Stimulated activated naive CD4-positive, alpha-beta T cell (primary cell): ENCODE measurements at regions not wholly inside any gene's neighbourhood (a gene's known extent, or its start where the extent isn't known, plus 50 kb on each side); places are given as distances from the start of the nearest gene placed in this dataset.
"Not testable (repeated sequence)": the region's sequence is repeated elsewhere in the genome, so short reads cannot be mapped to it uniquely, and the experiment has no call there.

Experiments
- DNase-seq, 6 experiments: peaks; one replicate each; lab custom pipeline; 2025; lab: John Stamatoyannopoulos, UW

DNA sequence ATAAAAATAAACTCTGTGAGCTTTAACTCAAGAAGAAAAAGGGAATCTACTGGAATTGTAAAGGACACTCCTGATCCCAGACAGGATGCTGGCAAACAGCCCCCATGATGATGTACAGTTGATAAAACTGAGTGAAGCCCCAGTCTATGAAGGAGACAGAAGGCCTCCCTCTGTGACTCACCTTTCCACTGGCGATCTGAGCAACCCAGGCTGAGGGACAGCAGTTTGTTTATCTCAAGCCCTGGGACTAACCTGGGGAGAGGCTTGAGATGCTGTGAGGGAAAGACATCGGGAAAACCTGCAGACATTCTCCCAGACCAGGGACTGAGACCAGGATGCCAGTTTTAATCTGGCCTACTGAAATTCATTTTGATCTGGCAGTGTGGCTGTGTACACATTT is 104.5 kb upstream of the CDH2 start:
- no peak for DNase-seq

DNA sequence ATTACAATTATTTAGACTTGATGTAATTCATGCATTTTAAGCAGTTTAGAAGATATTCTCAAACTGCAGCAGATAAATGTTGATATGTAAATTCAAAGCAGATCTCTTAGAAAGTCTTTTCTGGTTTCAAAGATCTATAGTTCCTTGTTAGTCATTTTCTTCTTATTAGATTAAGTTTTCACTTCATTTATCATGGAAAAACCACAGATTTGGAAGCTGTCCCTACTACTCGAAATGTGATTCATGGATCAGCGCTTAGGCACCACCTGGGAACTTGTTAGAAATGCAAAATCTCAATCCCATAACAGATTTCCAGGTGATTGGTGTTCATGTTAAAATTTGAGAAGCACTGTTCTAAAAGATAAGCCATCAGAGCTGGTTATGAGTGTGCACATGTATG is 92.8 kb upstream of the CDH2 start:
- DNase-seq = no peak

DNA sequence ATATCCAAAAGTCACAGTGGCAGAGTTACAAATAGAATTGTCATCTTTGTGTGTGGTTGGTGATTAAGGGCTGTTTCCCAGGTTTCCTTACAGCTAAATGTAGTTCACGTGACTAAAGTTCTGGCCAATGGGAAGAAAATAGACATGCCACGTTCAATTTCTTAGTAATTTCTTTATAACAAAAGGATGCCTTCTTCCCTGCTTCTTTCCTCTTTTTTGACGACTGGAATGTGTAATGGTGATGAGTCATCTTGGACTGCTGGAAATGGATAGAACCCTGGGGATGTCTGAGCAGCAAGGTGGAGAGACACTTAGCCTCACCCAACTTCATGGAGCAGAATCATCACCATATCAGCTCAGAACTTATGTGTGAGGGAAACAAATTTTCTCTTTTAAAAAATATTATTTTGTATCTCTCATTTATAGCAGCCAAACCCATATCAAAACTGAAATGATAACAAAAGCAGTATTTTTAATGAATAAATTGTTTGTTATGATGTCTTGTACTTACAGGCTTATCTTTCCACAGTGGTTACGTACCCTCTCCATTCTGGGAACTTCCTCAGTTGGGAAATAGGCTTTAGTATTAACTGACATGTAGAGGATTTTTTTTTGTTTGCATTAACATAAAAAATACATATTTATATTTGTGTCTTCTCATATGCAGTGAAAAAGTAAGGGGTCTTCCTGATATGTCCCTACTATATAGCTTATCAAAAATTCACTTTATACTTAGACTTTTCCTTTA is 91.1 kb upstream of the CDH2 start:
- DNase-seq = no peak

DNA sequence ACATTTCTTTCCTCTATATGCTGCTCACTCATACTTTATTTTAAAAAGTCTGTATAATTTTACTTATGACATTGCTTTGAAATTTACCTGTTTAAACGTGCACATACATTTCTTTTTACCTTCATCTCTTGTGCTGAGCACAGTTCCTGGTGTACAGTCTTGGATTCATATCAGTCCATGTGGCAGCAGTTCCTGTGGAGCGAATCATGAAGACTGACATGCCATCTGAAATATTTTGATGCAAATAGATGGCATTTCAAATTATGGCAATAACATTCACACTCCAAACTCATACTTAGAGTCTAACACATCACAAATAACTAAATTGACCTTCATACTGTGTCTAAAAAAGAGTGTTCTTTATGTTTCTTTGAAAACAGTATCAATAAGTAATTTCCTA is 90.3 kb upstream of the CDH2 start:
- DNase-seq = no peak

DNA sequence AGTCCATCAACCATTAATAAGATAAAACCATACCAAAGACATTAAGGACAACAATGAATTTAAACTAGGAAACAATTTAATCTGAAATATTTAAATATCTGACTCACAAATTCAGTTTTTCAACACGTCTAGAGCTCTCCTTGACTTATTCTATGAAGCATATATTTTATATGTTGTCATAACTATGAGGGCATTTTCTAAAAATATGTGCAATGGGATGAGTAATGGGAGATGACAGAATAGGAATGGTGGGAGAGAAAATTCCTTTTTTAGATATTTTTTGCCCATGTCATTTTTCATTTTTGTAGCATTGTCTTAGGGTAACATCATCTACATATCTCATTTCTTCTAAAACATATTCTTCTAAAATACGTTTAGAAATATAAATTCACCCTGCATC is 79.2 kb upstream of the CDH2 start:
- no peak for DNase-seq

DNA sequence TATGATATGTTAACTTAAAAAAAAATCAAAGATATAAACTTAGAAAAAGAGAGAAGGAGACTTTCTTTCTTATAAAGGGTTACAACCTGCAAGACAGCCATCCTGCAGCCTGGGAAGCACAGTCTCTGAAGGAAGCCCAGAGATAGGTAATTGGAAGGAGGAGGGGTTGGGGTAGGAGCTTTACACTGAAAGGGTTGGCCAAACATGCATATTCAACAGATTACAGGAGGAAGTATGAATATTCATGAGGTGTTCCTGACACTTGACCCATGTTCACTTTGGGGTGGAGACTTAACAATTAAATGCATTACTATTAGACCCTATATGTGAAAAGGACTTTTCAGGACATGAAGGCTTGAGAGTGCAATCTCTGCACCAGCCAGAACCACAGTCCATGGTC is 71.7 kb upstream of the CDH2 start:
- no peak for DNase-seq

DNA sequence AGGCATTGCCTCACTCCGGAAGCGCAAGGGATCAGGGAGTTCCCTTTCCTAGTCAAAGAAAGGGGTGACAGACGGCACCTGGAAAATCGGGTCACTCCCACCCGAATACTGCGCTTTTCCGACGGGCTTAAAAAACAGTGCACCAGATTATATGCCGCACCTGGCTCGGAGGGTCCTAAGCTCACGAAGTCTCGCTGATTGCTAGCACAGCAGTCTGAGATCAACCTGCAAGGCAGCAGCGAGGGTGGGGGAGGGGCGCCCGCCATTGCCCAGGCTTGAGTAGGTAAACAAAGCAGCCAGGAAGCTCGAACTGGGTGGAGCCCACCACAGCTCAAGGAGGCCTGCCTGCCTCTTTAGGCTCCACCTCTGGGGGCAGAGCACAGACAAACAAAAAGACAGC is 63.7 kb upstream of the CDH2 start:
- DNase-seq = not testable (repeated sequence)

DNA sequence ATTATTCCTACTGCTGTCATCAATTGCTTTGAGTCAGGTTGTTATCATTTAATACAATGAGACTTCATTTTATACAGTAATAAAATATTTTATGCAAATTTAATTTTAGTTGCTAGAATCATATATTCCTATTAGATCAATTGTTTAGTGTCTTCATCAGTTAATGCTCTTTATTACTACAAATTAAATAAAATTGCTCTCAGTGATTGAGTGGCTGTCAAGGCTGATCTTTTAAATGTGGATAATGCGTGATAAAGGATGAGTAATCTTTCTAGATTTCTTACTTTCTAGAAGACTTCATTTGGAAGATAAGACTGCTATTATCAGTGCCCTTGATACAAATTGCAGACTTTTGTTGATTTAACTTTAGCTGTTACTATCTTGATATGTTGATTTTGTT is 59.6 kb upstream of the CDH2 start:
- no peak for DNase-seq
